K562 (cell line): ENCODE measurements at regions not wholly inside any gene's neighbourhood (a gene's known extent, or its start where the extent isn't known, plus 50 kb on each side); places are given as distances from the start of the nearest gene placed in this dataset.

ENCODE experiments used
- EHMT2 ChIP-seq: fragments of 450-650 bp; IDR thresholded peaks from 2 replicates; pipeline ENCODE4 v1.6.1; 2018; ENCODE audit warnings: antibody characterized with exemption
- NONO ChIP-seq, 2 experiments: fragments of 200-400 bp in 1 of 2; fragments of 450-650 bp in 1 of 2; formaldehyde crosslinking in 1 of 2; IDR thresholded peaks; 2 replicates each; pipeline ENCODE4 v1.6.1; 2017; ENCODE audit warnings: low read depth in 2 of 2, mild to moderate bottlenecking in 2 of 2, moderate library complexity in 2 of 2, low read length in 1 of 2
- TF ChIP-seq, protein P1 (sequence below), 2 experiments: fragments of 450-650 bp in 1 of 2; sonication (generic) in 1 of 2; formaldehyde crosslinking in 1 of 2; IDR thresholded peaks; 2 replicates each; pipeline versions ENCODE4 v1.7.1 to v1.9.0; 2016 to 2022; ENCODE audit warnings: inconsistent platforms in 1 of 2, mild to moderate bottlenecking in 1 of 2, missing genetic modification reagents in 1 of 2

DNA sequence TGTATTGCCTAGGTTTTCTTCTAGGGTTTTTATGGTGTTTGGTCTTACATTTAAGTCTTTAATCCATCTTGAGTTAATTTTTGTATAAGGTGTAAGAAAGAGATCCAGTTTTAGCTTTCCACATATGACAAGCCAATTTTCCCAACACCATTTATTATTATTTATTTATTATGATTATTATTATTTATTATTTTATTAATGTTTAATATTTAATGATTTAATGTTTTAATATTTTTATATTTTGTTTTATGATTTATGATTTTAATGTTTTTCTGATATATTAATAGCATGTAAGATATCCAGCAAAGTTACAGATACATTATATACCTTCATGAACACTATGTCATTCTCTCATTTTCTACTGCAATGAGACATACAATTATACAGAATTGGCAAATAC is 1082.0 kb downstream of the DSC3 start (continued):
- TF ChIP-seq EHMT2 (no peak), NONO (IDR thresholded peaks at IDR 0.05; ENCODE audit: low read depth in 2 of 2, low read length in 1 of 2) (no peak)
- TF ChIP-seq, protein P1, sequence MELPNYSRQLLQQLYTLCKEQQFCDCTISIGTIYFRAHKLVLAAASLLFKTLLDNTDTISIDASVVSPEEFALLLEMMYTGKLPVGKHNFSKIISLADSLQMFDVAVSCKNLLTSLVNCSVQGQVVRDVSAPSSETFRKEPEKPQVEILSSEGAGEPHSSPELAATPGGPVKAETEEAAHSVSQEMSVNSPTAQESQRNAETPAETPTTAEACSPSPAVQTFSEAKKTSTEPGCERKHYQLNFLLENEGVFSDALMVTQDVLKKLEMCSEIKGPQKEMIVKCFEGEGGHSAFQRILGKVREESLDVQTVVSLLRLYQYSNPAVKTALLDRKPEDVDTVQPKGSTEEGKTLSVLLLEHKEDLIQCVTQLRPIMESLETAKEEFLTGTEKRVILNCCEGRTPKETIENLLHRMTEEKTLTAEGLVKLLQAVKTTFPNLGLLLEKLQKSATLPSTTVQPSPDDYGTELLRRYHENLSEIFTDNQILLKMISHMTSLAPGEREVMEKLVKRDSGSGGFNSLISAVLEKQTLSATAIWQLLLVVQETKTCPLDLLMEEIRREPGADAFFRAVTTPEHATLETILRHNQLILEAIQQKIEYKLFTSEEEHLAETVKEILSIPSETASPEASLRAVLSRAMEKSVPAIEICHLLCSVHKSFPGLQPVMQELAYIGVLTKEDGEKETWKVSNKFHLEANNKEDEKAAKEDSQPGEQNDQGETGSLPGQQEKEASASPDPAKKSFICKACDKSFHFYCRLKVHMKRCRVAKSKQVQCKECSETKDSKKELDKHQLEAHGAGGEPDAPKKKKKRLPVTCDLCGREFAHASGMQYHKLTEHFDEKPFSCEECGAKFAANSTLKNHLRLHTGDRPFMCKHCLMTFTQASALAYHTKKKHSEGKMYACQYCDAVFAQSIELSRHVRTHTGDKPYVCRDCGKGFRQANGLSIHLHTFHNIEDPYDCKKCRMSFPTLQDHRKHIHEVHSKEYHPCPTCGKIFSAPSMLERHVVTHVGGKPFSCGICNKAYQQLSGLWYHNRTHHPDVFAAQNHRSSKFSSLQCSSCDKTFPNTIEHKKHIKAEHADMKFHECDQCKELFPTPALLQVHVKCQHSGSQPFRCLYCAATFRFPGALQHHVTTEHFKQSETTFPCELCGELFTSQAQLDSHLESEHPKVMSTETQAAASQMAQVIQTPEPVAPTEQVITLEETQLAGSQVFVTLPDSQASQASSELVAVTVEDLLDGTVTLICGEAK (IDR thresholded peaks at IDR 0.05) = no peak
- TF ChIP-seq, protein P1 (CRISPR knock-in tag; IDR thresholded peaks at IDR 0.05) = no peak
